ENCODE measurements at regions not wholly inside any gene's neighbourhood (a gene's known extent, or its start where the extent isn't known, plus 50 kb on each side); places are given as distances from the start of the nearest gene placed in this dataset.

DNA sequence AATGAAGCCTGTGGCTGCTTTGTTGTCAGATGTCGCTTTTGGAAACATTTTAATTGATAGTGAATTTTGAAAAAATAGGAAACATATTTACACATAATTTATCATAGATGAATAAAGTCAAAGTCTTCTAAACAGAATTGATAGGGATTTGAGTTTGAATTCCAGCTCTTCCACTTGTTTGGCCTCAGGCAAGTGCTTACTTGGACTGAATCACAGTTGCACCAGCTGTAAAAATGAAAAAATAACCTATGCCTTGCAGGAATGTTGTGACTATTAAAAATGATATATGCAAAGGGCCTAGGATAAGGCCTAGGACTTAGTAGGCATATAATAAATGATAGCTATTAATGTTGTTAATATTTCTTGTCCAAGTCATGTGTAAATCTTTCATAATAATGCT is 618.5 kb upstream of the MMS22L start:
- no peaks in the 10 kb centered on the region for H3K27me3 ChIP-seq (replicated peaks in 1 of 2; ENCODE audit: control insufficient read depth in 2 of 2, insufficient read depth in 2 of 2, low read length in 1 of 2)
- H4K20me1 ChIP-seq (ENCODE audit: control insufficient read depth, insufficient read depth) = no peaks in the 10 kb centered on the region
- ATAC-seq (no peak), DNase-seq (ENCODE audit: low read depth, low spot score) (no peak), FAIRE-seq (no peak)
- TF ChIP-seq RCOR1 (conservative IDR thresholded peaks at IDR 0.05; ENCODE audit: low read depth, low read length) (no peak), CTCF (IDR thresholded peaks at IDR 0.05 in 2 of 3, conservative IDR thresholded peaks at IDR 0.05 in 1 of 3; ENCODE audit: control insufficient read depth in 2 of 3, extremely low read depth in 1 of 3, insufficient read depth in 1 of 3, low read depth in 3 of 3, low read length in 3 of 3) (no peak), NFYB (IDR thresholded peaks at IDR 0.05; ENCODE audit: insufficient read depth, low read depth, low read length) (no peak), ATF3 (IDR thresholded peaks at IDR 0.05; ENCODE audit: borderline replicate concordance, extremely low read depth, low read depth, low read length) (no peak), HDAC2 (IDR thresholded peaks at IDR 0.05) (no peak), PKNOX1 (IDR thresholded peaks at IDR 0.05) (no peak), HCFC1 (IDR thresholded peaks at IDR 0.05; ENCODE audit: low read length) (no peak), ZNF622 (IDR thresholded peaks at IDR 0.05) (no peak), SRF (IDR thresholded peaks at IDR 0.05; ENCODE audit: low read depth in 2 of 2, low read length in 2 of 2) (no peak), SUZ12 (IDR thresholded peaks at IDR 0.05; ENCODE audit: unreplicated experiment) (no peak), ZNF217 (IDR thresholded peaks at IDR 0.05) (no peak), SKIL (IDR thresholded peaks at IDR 0.05; ENCODE audit: low read depth, poor library complexity, severe bottlenecking) (no peak), USF2 (IDR thresholded peaks at IDR 0.05; ENCODE audit: borderline replicate concordance, low read depth, low read length) (no peak), ZZZ3 (IDR thresholded peaks at IDR 0.05; ENCODE audit: control insufficient read depth, insufficient read length, low read depth) (no peak)
- ChIA-PET RAD21 (ENCODE audit: unreplicated experiment) (no interaction called here), CTCF (no interaction called here), SMC1A (ENCODE audit: uncharacterized antibody, unreplicated experiment) (no interaction called here), POLR2A (no interaction called here)
- 5% methylated on average over 1 of the region's 1 CpG for WGBS (ENCODE audit: insufficient coverage, insufficient replicate concordance, low lambda C conversion rate, missing lambda C conversion rate)
- H3K9ac ChIP-seq (ENCODE audit: control insufficient read depth, insufficient read depth, low read length) = no peak overlapping the region
- BruUV-seq (replicated peaks) = no TSS peak
- intact Hi-C loops (cut with micrococcal nuclease; ENCODE audit: unreplicated experiment) = no loop called here
- H3K9me3 ChIP-seq (replicated peaks; ENCODE audit: control insufficient read depth, insufficient read depth, low read length) = no peaks in the 10 kb centered on the region
- in situ Hi-C loops (cut with MboI) = no loop called here
- no peaks in the 10 kb centered on the region for H3K4me1 ChIP-seq (ENCODE audit: control insufficient read depth, insufficient read depth, low read length)
- H2AFZ ChIP-seq (ENCODE audit: control insufficient read depth, low read depth, low read length) = no peak overlapping the region
- H3K4me2 ChIP-seq (ENCODE audit: control insufficient read depth, insufficient read depth) = no peak overlapping the region
- H3K36me3 ChIP-seq (ENCODE audit: control insufficient read depth in 2 of 2, insufficient read depth in 2 of 2, low read length in 1 of 2) = no peaks in the 10 kb centered on the region
- H3K4me3 ChIP-seq = no peak overlapping the region
- H3K79me2 ChIP-seq (ENCODE audit: control insufficient read depth, insufficient read depth, low read length) = no peaks in the 10 kb centered on the region
- no peak overlapping the region for H3K27ac ChIP-seq (ENCODE audit: control insufficient read depth, insufficient read depth)

All from GM12878 (cell line).